H1 (cell line): ENCODE measurements at regions not wholly inside any gene's neighbourhood (a gene's known extent, or its start where the extent isn't known, plus 50 kb on each side); places are given as distances from the start of the nearest gene placed in this dataset.

Source experiments
- CTCF ChIA-PET: fragments of 300-600 bp; sonication (Branson Sonifier 250); formaldehyde crosslinking; loops from one replicate; lab custom pipeline; 2021; ENCODE audit not compliant: partially characterized antibody; lab: Charles Lee
- POLR2A ChIA-PET: fragments of 300-600 bp; sonication (Branson Sonifier 250); formaldehyde crosslinking; loops from one replicate; lab custom pipeline; 2021; ENCODE audit warnings: inconsistent platforms; ENCODE audit not compliant: partially characterized antibody; lab: Charles Lee
- DNase-seq, 2 experiments: peaks; one replicate each; pipeline versions ENCODE4 v3.0.0 to v3.0.0-alpha.2; 2010 to 2022; ENCODE audit warnings: low spot score in 2 of 2, low read depth in 1 of 2, mixed read lengths in 1 of 2
- FAIRE-seq: peaks from 2 replicates; lab custom pipeline; 2011; peaks lifted over from hg19 to GRCh38; lab: Jason Lieb, UNC
- H2AFZ ChIP-seq: 2 replicates; pipeline ENCODE4 v1.8.1; 2012; ENCODE audit warnings: low read length, inconsistent platforms
- H2AK5ac ChIP-seq: 2 replicates; pipeline ENCODE4 v1.6.1; 2013; ENCODE audit warnings: low read depth, low read length
- H2BK120ac ChIP-seq: replicated peaks from 2 replicates; pipeline ENCODE3; 2013; ENCODE audit warnings: low read depth, low read length, inconsistent platforms
- H2BK12ac ChIP-seq: 2 replicates; pipeline ENCODE4 v1.6.1; 2013; ENCODE audit warnings: low read depth, low read length
- H2BK15ac ChIP-seq: 2 replicates; pipeline ENCODE4 v1.6.1; 2013; ENCODE audit warnings: low read length
- H2BK20ac ChIP-seq: 2 replicates; pipeline ENCODE4 v1.6.1; 2013; ENCODE audit warnings: low read length
- H2BK5ac ChIP-seq: 2 replicates; pipeline ENCODE4 v1.6.1; 2013; ENCODE audit warnings: low read depth, low read length
- H3K14ac ChIP-seq: 2 replicates; pipeline ENCODE4 v1.6.1; 2013; ENCODE audit warnings: inconsistent platforms; ENCODE audit not compliant: insufficient read length
- H3K18ac ChIP-seq: 2 replicates; pipeline ENCODE4 v1.6.1; 2013; ENCODE audit warnings: low read length; ENCODE audit errors: extremely low read depth
- H3K23ac ChIP-seq: 2 replicates; pipeline ENCODE4 v1.6.1; 2013; ENCODE audit warnings: inconsistent platforms; ENCODE audit not compliant: insufficient read length
- H3K23me2 ChIP-seq: 2 replicates; pipeline ENCODE4 v1.6.1; 2013; ENCODE audit warnings: low read depth, low read length
- H3K27ac ChIP-seq: 2 replicates; pipeline ENCODE4 v1.6.1; 2011; ENCODE audit warnings: low read depth, low read length, inconsistent platforms
- H3K27me3 ChIP-seq, 4 experiments: replicated peaks in 1 of 4; 1 replicate in 1 of 4; 2 replicates in 3 of 4; pipeline versions ENCODE4 v1.6.1 to v1.8.1; 2011 to 2013; ENCODE audit warnings: low read length in 3 of 4, mild to moderate bottlenecking in 3 of 4, inconsistent platforms in 2 of 4, mixed read lengths in 2 of 4, moderate library complexity in 1 of 4; ENCODE audit not compliant: control insufficient read depth in 3 of 4, insufficient read depth in 3 of 4; ENCODE audit errors: extremely low read depth in 1 of 4
- H3K36me3 ChIP-seq, 4 experiments: 2 replicates each; pipeline versions ENCODE4 v1.6.1 to v1.8.1; 2011 to 2013; ENCODE audit warnings: mild to moderate bottlenecking in 4 of 4, low read length in 3 of 4, moderate library complexity in 2 of 4, control low read depth in 1 of 4, inconsistent platforms in 1 of 4; ENCODE audit not compliant: insufficient read depth in 4 of 4, control insufficient read depth in 2 of 4
- H3K4ac ChIP-seq: replicated peaks from 2 replicates; pipeline ENCODE3; 2013; ENCODE audit warnings: low read length, low read depth, mixed read lengths, inconsistent platforms; ENCODE audit not compliant: insufficient read length
- H3K4me1 ChIP-seq, 4 experiments: replicated peaks in 1 of 4; 1 replicate in 1 of 4; 2 replicates in 3 of 4; pipeline versions ENCODE4 v1.6.1 to v1.8.1; 2011 to 2013; ENCODE audit warnings: low read length in 3 of 4, inconsistent platforms in 2 of 4, mixed read lengths in 1 of 4; ENCODE audit not compliant: insufficient read depth in 4 of 4, control insufficient read depth in 3 of 4
- H3K4me2 ChIP-seq, 2 experiments: 2 replicates each; pipeline versions ENCODE4 v1.6.1 to v1.8.1; 2011 to 2013; ENCODE audit warnings: low read depth in 2 of 2, low read length in 2 of 2, control low read depth in 1 of 2, inconsistent platforms in 1 of 2, mild to moderate bottlenecking in 1 of 2; ENCODE audit not compliant: insufficient read depth in 1 of 2
- H3K4me3 ChIP-seq, 4 experiments: fragments of 200-600, 300-600 bp in 1 of 4; sonication (generic), shearing (Covaris generic), sonication (Bioruptor Twin) in 1 of 4; 2 replicates each; pipeline versions ENCODE4 v1.5.1 to v1.8.1; 2011 to 2016; ENCODE audit warnings: low read length in 4 of 4, low read depth in 3 of 4, control low read depth in 2 of 4, inconsistent platforms in 2 of 4, mild to moderate bottlenecking in 2 of 4, mixed read lengths in 1 of 4, moderate library complexity in 1 of 4; ENCODE audit not compliant: insufficient read depth in 2 of 4; ENCODE audit errors: extremely low read depth in 1 of 4
- H3K56ac ChIP-seq: replicated peaks from 2 replicates; pipeline ENCODE3; 2013; ENCODE audit warnings: low read depth, mild to moderate bottlenecking, mixed read lengths, low read length, inconsistent platforms; ENCODE audit not compliant: insufficient read length
- H3K79me1 ChIP-seq: 2 replicates; pipeline ENCODE4 v1.6.1; 2013; ENCODE audit warnings: low read depth, low read length, control low read depth
- H3K79me2 ChIP-seq, 2 experiments: 2 replicates each; pipeline versions ENCODE4 v1.6.1 to v1.8.1; 2012 to 2013; ENCODE audit warnings: low read length in 2 of 2, mild to moderate bottlenecking in 2 of 2, inconsistent platforms in 1 of 2; ENCODE audit not compliant: insufficient read depth in 2 of 2, control insufficient read depth in 1 of 2
- H3K9ac ChIP-seq, 4 experiments: replicated peaks in 1 of 4; 1 replicate in 1 of 4; 2 replicates in 3 of 4; pipeline versions ENCODE4 v1.6.1 to v1.8.1; 2011 to 2013; ENCODE audit warnings: low read depth in 3 of 4, low read length in 3 of 4, control low read depth in 2 of 4, mild to moderate bottlenecking in 2 of 4, moderate library complexity in 2 of 4, inconsistent platforms in 1 of 4; ENCODE audit errors: extremely low read depth in 1 of 4
- H3K9me3 ChIP-seq, 2 experiments: 2 replicates each; pipeline versions ENCODE4 v1.6.1 to v1.8.1; 2012 to 2013; ENCODE audit warnings: mild to moderate bottlenecking in 2 of 2, moderate library complexity in 2 of 2, control low read depth in 1 of 2, inconsistent platforms in 1 of 2, low read depth in 1 of 2, low read length in 1 of 2, mixed read lengths in 1 of 2; ENCODE audit not compliant: insufficient read depth in 2 of 2
- H4K20me1 ChIP-seq, 2 experiments: replicated peaks in 1 of 2; 2 replicates each; pipeline versions ENCODE3 to v1.8.1; 2011 to 2013; ENCODE audit warnings: inconsistent platforms in 2 of 2, low read length in 2 of 2, mild to moderate bottlenecking in 1 of 2; ENCODE audit not compliant: insufficient read depth in 2 of 2, control insufficient read depth in 1 of 2
- H4K5ac ChIP-seq: 2 replicates; pipeline ENCODE4 v1.6.1; 2013; ENCODE audit warnings: low read length, low read depth, mixed read lengths, inconsistent platforms; ENCODE audit not compliant: insufficient read length
- H4K8ac ChIP-seq: 2 replicates; pipeline ENCODE4 v1.8.0; 2013; ENCODE audit warnings: mild to moderate bottlenecking, moderate library complexity, low read length, inconsistent platforms; ENCODE audit not compliant: insufficient read depth; ENCODE audit errors: extremely low read depth
- H4K91ac ChIP-seq: replicated peaks from 2 replicates; pipeline ENCODE3; 2013; ENCODE audit warnings: low read length, mixed read lengths, inconsistent platforms; ENCODE audit not compliant: insufficient read length
- CBX5 ChIP-seq: fragments of 300-800, 300-1000 bp; sonication (generic); IDR thresholded peaks from 2 replicates; pipeline ENCODE4 v1.7.1; 2016; ENCODE audit warnings: antibody characterized with exemption, low read length, low read depth
- EP300 ChIP-seq, 2 experiments: IDR thresholded peaks; 1 replicate in 1 of 2; 2 replicates in 1 of 2; pipeline ENCODE4 v1.6.1; 2011 to 2012; ENCODE audit warnings: low read depth in 2 of 2, low read length in 2 of 2, mild to moderate bottlenecking in 2 of 2, borderline replicate concordance in 1 of 2, inconsistent platforms in 1 of 2, moderate library complexity in 1 of 2
- EZH2 ChIP-seq: fragments of 200-600 bp; sonication (generic); IDR thresholded peaks from 2 replicates; pipeline ENCODE4 v1.7.1; 2012; ENCODE audit warnings: low read depth, mild to moderate bottlenecking, moderate library complexity, low read length, inconsistent platforms; ENCODE audit not compliant: severe bottlenecking
- GABPA ChIP-seq: IDR thresholded peaks from 2 replicates; pipeline ENCODE4 v1.6.1; 2011; ENCODE audit warnings: mild to moderate bottlenecking, low read length, moderate library complexity, borderline replicate concordance; ENCODE audit not compliant: insufficient read depth
- HDAC2 ChIP-seq, 2 experiments: fragments of 300-600 bp in 1 of 2; sonication (generic) in 1 of 2; IDR thresholded peaks; 2 replicates each; pipeline ENCODE4 v1.6.1; 2011 to 2012; ENCODE audit warnings: low read depth in 2 of 2, low read length in 2 of 2, mild to moderate bottlenecking in 2 of 2, moderate library complexity in 2 of 2, borderline replicate concordance in 1 of 2, inconsistent platforms in 1 of 2
- KDM5A ChIP-seq: fragments of 200-600 bp; IDR thresholded peaks from 2 replicates; pipeline ENCODE4 v1.7.1; 2012; ENCODE audit warnings: mild to moderate bottlenecking, low read length, inconsistent platforms, mixed read lengths
- POLR2AphosphoS5 ChIP-seq: IDR thresholded peaks from 2 replicates; pipeline ENCODE4 v1.6.1; 2011; ENCODE audit warnings: low read depth, low read length
- RFX5 ChIP-seq: IDR thresholded peaks from 2 replicates; pipeline ENCODE4 v1.6.1; 2011; ENCODE audit warnings: low read depth, low read length, improper control_type of control experiment, borderline replicate concordance
- SP1 ChIP-seq: IDR thresholded peaks from 2 replicates; pipeline ENCODE4 v1.6.1; 2011; ENCODE audit warnings: low read depth, low read length
- SP2 ChIP-seq: IDR thresholded peaks from 2 replicates; pipeline ENCODE4 v1.6.1; 2012; ENCODE audit warnings: mild to moderate bottlenecking, low read length, inconsistent platforms
- SP4 ChIP-seq: IDR thresholded peaks from 2 replicates; pipeline ENCODE4 v1.6.1; 2012; ENCODE audit warnings: low read length, inconsistent platforms
- SUZ12 ChIP-seq: fragments of 200-600 bp; sonication (generic); IDR thresholded peaks from 2 replicates; pipeline ENCODE4 v1.6.1; 2012; ENCODE audit warnings: mild to moderate bottlenecking, inconsistent platforms, low read length, moderate library complexity, mixed read lengths
- TAF7 ChIP-seq: optimal IDR thresholded peaks from 2 replicates; pipeline ENCODE3; 2011; ENCODE audit warnings: low read depth, mild to moderate bottlenecking, inconsistent platforms, low read length, moderate library complexity, borderline replicate concordance
- TCF12 ChIP-seq: IDR thresholded peaks from 2 replicates; pipeline ENCODE4 v1.6.1; 2011; ENCODE audit warnings: low read depth, mild to moderate bottlenecking, low read length
- YY1 ChIP-seq: IDR thresholded peaks from 2 replicates; pipeline ENCODE4 v1.6.1; 2011; ENCODE audit warnings: low read depth, mild to moderate bottlenecking, low read length
- WGBS, 2 experiments: shearing (Covaris generic) in 1 of 2; methylation state at CpG; one replicate each; pipeline versions ENCODE4 v1.1.6 to v1.1.7; 2013 to 2015; ENCODE audit warnings: low lambda C conversion rate in 2 of 2, mixed read lengths in 2 of 2, inconsistent platforms in 1 of 2, low coverage in 1 of 2, missing lambda C conversion rate in 1 of 2; ENCODE audit not compliant: insufficient replicate concordance in 2 of 2, insufficient coverage in 1 of 2, insufficient read length in 1 of 2; ENCODE audit errors: extremely low coverage in 1 of 2, missing lambda C conversion rate in 1 of 2; 5-methylcytosine and 5-hydroxymethylcytosine counted together
- TF ChIP-seq, protein P1 (sequence below): IDR thresholded peaks from 2 replicates; pipeline ENCODE4 v1.6.1; 2012; ENCODE audit warnings: inconsistent platforms

DNA sequence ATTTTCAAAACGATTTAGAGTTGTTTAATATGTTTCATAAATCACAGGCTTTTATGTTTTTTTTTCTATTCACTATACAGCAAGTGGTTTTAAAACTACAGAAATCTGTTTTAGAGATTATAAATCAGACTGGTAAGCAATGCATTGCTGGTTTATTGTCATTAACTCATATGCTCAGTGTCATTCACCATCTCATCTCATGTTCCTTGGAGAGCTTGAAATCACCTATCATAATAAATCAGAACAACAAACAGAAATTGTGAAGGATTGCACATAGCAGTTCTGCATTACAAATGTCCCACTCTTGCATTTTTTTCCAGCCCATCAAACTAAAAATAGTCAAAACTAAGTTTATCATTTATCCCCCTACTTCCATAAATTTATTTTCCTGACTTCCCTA lies 470.8 kb downstream of the FSCB start:
- H3K23ac ChIP-seq: no peak overlapping the region
- H4K5ac ChIP-seq: no peak overlapping the region
- H3K27me3 ChIP-seq: no peaks in the 10 kb centered on the region
- H2BK20ac ChIP-seq: no peak overlapping the region
- H3K4me2 ChIP-seq: no peak overlapping the region
- no peaks in the 10 kb centered on the region for H4K20me1 ChIP-seq
- no peaks in the 10 kb centered on the region for H3K4me1 ChIP-seq
- H2BK15ac ChIP-seq: no peak overlapping the region
- H4K91ac ChIP-seq: no peak overlapping the region
- H3K4ac ChIP-seq: no peak overlapping the region
- H3K18ac ChIP-seq: no peak overlapping the region
- H2BK12ac ChIP-seq: no peak overlapping the region
- no peak overlapping the region for H3K56ac ChIP-seq
- H3K9ac ChIP-seq: no peak overlapping the region
- H2BK5ac ChIP-seq: no peak overlapping the region
- no peak overlapping the region for H3K14ac ChIP-seq
- no peaks in the 10 kb centered on the region for H3K79me1 ChIP-seq
- H3K23me2 ChIP-seq: no peaks in the 10 kb centered on the region
- ChIA-PET POLR2A (no interaction called here), CTCF (no interaction called here)
- H3K36me3 ChIP-seq: no peaks in the 10 kb centered on the region; a peak in 1 of 8 replicates
- no peak overlapping the region for H2AFZ ChIP-seq
- no peaks in the 10 kb centered on the region for H3K79me2 ChIP-seq
- H2AK5ac ChIP-seq: no peak overlapping the region
- no peak overlapping the region for H4K8ac ChIP-seq
- no peak overlapping the region for H3K27ac ChIP-seq
- no peak for DNase-seq
- H2BK120ac ChIP-seq: no peak overlapping the region
- 80% methylated on average over 1 of the region's 1 CpG; no CpG with 5 or more reads in 1 of the 2 experiments for WGBS, 2 experiments
- peaks cover 14 to 16% of the 10 kb centered on the region in 2 experiments for H3K9me3 ChIP-seq
- H3K4me3 ChIP-seq: no peak overlapping the region
- no peak for FAIRE-seq
- TF ChIP-seq TAF7: no peak
- no peak for TF ChIP-seq SUZ12
- TF ChIP-seq RFX5: no peak
- TF ChIP-seq YY1: no peak
- no peak for TF ChIP-seq SP2
- TF ChIP-seq CBX5: no peak
- TF ChIP-seq KDM5A: no peak
- TF ChIP-seq SP4: no peak
- TF ChIP-seq TCF12: no peak
- TF ChIP-seq EP300 (IDR thresholded peaks at IDR 0.05; ENCODE audit: borderline replicate concordance in 1 of 2, low read depth in 2 of 2, low read length in 2 of 2): no peak
- TF ChIP-seq POLR2AphosphoS5: no peak
- no peak for TF ChIP-seq SP1
- TF ChIP-seq GABPA: no peak
- no peak for TF ChIP-seq HDAC2 (IDR thresholded peaks at IDR 0.05; ENCODE audit: borderline replicate concordance in 1 of 2, low read depth in 2 of 2, low read length in 2 of 2)
- no peak for TF ChIP-seq EZH2
- TF ChIP-seq, protein P1, sequence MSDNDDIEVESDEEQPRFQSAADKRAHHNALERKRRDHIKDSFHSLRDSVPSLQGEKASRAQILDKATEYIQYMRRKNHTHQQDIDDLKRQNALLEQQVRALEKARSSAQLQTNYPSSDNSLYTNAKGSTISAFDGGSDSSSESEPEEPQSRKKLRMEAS: no peak
